ENCODE measurements at regions not wholly inside any gene's neighbourhood (a gene's known extent, or its start where the extent isn't known, plus 50 kb on each side); places are given as distances from the start of the nearest gene placed in this dataset.

GRCh38 chrX:68997511-68997910, 167.7 kb downstream of the PJA1 start:
- H3K27me3 ChIP-seq (ENCODE audit: control insufficient read depth, insufficient read depth, low read length) = no peaks in the 10 kb centered on the region
- TF ChIP-seq CTCF (IDR thresholded peaks at IDR 0.05; ENCODE audit: borderline replicate concordance, extremely low read depth, insufficient read depth) = no peak
- H3K9ac ChIP-seq (ENCODE audit: low read length in 3 of 3) = no peak overlapping the region
- intact Hi-C loops (cut with DNase I) = no loop called here
- no peaks in the 10 kb centered on the region for H3K9me3 ChIP-seq (ENCODE audit: control insufficient read depth in 2 of 3, insufficient read depth in 1 of 3, low read length in 3 of 3)
- FAIRE-seq = no peak
- H3K36me3 ChIP-seq (ENCODE audit: control insufficient read depth in 2 of 3, insufficient read depth in 3 of 3, low read length in 3 of 3) = no peaks in the 10 kb centered on the region
- DNase-seq = peak in 2 of 5 donors; percentile 7 to 34
- H3K27ac ChIP-seq (ENCODE audit: low read depth in 2 of 2, low read length in 2 of 2) = no peak overlapping the region
- H3K4me1 ChIP-seq (ENCODE audit: control insufficient read depth in 2 of 3, insufficient read depth in 2 of 3, low read depth in 1 of 3, low read length in 3 of 3) = peaks cover 2 to 16% (median 8%) of the 10 kb centered on the region in 3 donors
- H3K4me3 ChIP-seq (ENCODE audit: low read length in 3 of 3) = no peak overlapping the region

GRCh38 chrX:68995780-68996551, 167.1 kb downstream of the EFNB1 start:
- Histone ChIP-seq H3K27ac (ENCODE audit: low read depth in 2 of 2, low read length in 2 of 2) (peak overlapping the region; percentile 41 to 51), H3K36me3 (ENCODE audit: control insufficient read depth in 2 of 3, insufficient read depth in 3 of 3, low read length in 3 of 3) (no peaks in the 10 kb centered on the region), H3K9ac (ENCODE audit: low read length in 3 of 3) (no peak overlapping the region), H3K4me3 (ENCODE audit: low read length in 3 of 3) (no peak overlapping the region), H3K27me3 (ENCODE audit: control insufficient read depth, insufficient read depth, low read length) (no peaks in the 10 kb centered on the region), H3K9me3 (ENCODE audit: control insufficient read depth in 2 of 3, insufficient read depth in 1 of 3, low read length in 3 of 3) (no peaks in the 10 kb centered on the region), H3K4me1 (ENCODE audit: control insufficient read depth in 2 of 3, insufficient read depth in 2 of 3, low read depth in 1 of 3, low read length in 3 of 3) (peaks cover 2 to 16% (median 8%) of the 10 kb centered on the region in 3 donors)
- no peak for TF ChIP-seq CTCF (IDR thresholded peaks at IDR 0.05; ENCODE audit: borderline replicate concordance, extremely low read depth, insufficient read depth)
- intact Hi-C loops (cut with DNase I) = no loop called here
- peak; percentile 68 to 90 (median 76) for DNase-seq
- no peak for FAIRE-seq

- FAIRE-seq = no peak
Measured at GRCh38 chrX:68995386-68995779, 166.6 kb downstream of the EFNB1 start.

More at GRCh38 chrX:68995386-68995779, 166.6 kb downstream of the EFNB1 start:
- Histone ChIP-seq H3K27me3 (ENCODE audit: control insufficient read depth, insufficient read depth, low read length) (no peaks in the 10 kb centered on the region), H3K9me3 (ENCODE audit: control insufficient read depth in 2 of 3, insufficient read depth in 1 of 3, low read length in 3 of 3) (no peaks in the 10 kb centered on the region), H3K4me1 (ENCODE audit: control insufficient read depth in 2 of 3, insufficient read depth in 2 of 3, low read depth in 1 of 3, low read length in 3 of 3) (peaks cover 2 to 18% (median 8%) of the 10 kb centered on the region in 3 donors), H3K27ac (ENCODE audit: low read depth in 2 of 2, low read length in 2 of 2) (peak overlapping the region; percentile 41 to 51), H3K9ac (ENCODE audit: low read length in 3 of 3) (no peak overlapping the region), H3K4me3 (ENCODE audit: low read length in 3 of 3) (no peak overlapping the region), H3K36me3 (ENCODE audit: control insufficient read depth in 2 of 3, insufficient read depth in 3 of 3, low read length in 3 of 3) (no peaks in the 10 kb centered on the region)
- TF ChIP-seq CTCF (IDR thresholded peaks at IDR 0.05; ENCODE audit: borderline replicate concordance, extremely low read depth, insufficient read depth) = no peak
- intact Hi-C loops (cut with DNase I) = no loop called here
- DNase-seq = no peak
